OCI-LY7 (cell line): ENCODE measurements at regions not wholly inside any gene's neighbourhood (a gene's known extent, or its start where the extent isn't known, plus 50 kb on each side); places are given as distances from the start of the nearest gene placed in this dataset.

ENCODE experiments used
- EZH2phosphoT487 ChIP-seq: fragments of 200-600 bp; sonication (generic); IDR thresholded peaks from 2 replicates; pipeline ENCODE4 v1.6.1; 2018; ENCODE audit warnings: low read depth, borderline replicate concordance, mild to moderate bottlenecking, mixed run types, antibody characterized with exemption, low read length, moderate library complexity, mixed read lengths
- TF ChIP-seq, protein P1 (sequence below): fragments of 200-600 bp; sonication (generic); conservative IDR thresholded peaks from 2 replicates; pipeline ENCODE4 v1.5.1; 2014; ENCODE audit warnings: mild to moderate bottlenecking, antibody characterized with exemption, low read length, moderate library complexity, mixed read lengths

DNA sequence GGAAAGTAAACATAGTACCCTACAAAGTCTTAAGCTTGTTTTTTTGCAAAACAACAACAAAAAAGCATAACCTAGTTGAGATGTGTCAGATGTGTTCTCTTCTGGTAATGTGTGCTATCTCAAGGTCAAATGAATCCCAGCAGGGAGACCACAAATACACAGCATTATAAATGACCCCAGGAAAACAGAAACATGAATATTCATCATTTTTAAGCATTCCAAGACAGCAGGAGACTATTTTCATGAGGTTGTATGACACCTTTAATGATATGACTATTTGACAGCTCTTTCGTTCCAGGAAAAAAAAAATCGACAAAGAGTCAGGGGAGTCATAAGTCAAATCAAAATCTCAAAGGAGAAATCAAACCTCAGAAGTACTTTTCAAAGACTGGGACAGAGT lies 62.7 kb upstream of the CBLB start:
- TF ChIP-seq, protein P1, sequence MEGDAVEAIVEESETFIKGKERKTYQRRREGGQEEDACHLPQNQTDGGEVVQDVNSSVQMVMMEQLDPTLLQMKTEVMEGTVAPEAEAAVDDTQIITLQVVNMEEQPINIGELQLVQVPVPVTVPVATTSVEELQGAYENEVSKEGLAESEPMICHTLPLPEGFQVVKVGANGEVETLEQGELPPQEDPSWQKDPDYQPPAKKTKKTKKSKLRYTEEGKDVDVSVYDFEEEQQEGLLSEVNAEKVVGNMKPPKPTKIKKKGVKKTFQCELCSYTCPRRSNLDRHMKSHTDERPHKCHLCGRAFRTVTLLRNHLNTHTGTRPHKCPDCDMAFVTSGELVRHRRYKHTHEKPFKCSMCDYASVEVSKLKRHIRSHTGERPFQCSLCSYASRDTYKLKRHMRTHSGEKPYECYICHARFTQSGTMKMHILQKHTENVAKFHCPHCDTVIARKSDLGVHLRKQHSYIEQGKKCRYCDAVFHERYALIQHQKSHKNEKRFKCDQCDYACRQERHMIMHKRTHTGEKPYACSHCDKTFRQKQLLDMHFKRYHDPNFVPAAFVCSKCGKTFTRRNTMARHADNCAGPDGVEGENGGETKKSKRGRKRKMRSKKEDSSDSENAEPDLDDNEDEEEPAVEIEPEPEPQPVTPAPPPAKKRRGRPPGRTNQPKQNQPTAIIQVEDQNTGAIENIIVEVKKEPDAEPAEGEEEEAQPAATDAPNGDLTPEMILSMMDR: no peak
- no peak for TF ChIP-seq EZH2phosphoT487
